Left ventricle myocardium inferior (tissue), 1 donor: ENCODE measurements at regions not wholly inside any gene's neighbourhood (a gene's known extent, or its start where the extent isn't known, plus 50 kb on each side); places are given as distances from the start of the nearest gene placed in this dataset.

Source experiments
- DNase-seq: peaks from one replicate; pipeline ENCODE4 v3.0.0-alpha.2; 2020
- H3K27ac ChIP-seq: fragments of 200-600 bp; replicated peaks from 2 replicates; pipeline ENCODE4 v1.8.0; 2021
- H3K27me3 ChIP-seq: fragments of 200-600 bp; 2 replicates; pipeline ENCODE4 v1.8.0; 2021; ENCODE audit warnings: low read depth
- H3K36me3 ChIP-seq: fragments of 200-600 bp; 2 replicates; pipeline ENCODE4 v1.8.0; 2021
- H3K4me1 ChIP-seq: fragments of 200-600 bp; 2 replicates; pipeline ENCODE4 v1.8.0; 2021
- H3K4me3 ChIP-seq: fragments of 200-600 bp; 2 replicates; pipeline ENCODE4 v1.8.0; 2021; ENCODE audit warnings: mild to moderate bottlenecking, moderate library complexity
- H3K9me3 ChIP-seq: fragments of 200-600 bp; replicated peaks from 2 replicates; pipeline ENCODE4 v1.8.0; 2021
- intact Hi-C: fragments of 100-400 bp; cut with micrococcal nuclease; formaldehyde crosslinking; loops from one replicate; pipeline ENCODE4 v1.11.0; 2022
- TF ChIP-seq, protein P1 (sequence below): fragments of 200-600 bp; IDR thresholded peaks from 2 replicates; pipeline ENCODE4 v1.8.0; 2021; ENCODE audit warnings: antibody characterized with exemption, mild to moderate bottlenecking, borderline replicate concordance
- donor health status: DM: no; HTN: yes; CAD: no; lungs with severe emphysema.

DNA sequence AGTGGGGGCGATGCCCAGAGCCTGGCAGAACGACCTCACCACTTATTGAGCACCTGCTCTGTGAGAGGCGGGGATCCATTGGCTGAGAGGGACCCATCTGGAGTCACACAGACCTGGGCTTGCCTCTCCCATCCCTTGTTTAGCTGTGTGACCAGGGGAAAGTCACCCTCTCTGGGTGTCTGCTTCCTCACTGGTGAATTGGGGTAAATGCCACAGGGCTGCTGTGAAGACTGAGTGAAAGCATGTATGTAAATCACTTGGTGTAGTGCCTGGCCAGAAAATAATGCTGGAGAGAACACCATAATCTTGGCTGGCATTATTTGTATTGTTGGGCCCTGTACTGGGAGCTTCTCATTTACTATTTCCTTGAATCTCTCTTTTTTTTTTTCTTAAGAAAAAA is 83.4 kb upstream of the PRL start:
- Histone ChIP-seq H3K4me1 (no peaks in the 10 kb centered on the region), H3K27me3 (no peaks in the 10 kb centered on the region), H3K27ac (no peak overlapping the region), H3K36me3 (no peaks in the 10 kb centered on the region), H3K9me3 (peaks cover 8% of the 10 kb centered on the region), H3K4me3 (no peak overlapping the region)
- TF ChIP-seq, protein P1, sequence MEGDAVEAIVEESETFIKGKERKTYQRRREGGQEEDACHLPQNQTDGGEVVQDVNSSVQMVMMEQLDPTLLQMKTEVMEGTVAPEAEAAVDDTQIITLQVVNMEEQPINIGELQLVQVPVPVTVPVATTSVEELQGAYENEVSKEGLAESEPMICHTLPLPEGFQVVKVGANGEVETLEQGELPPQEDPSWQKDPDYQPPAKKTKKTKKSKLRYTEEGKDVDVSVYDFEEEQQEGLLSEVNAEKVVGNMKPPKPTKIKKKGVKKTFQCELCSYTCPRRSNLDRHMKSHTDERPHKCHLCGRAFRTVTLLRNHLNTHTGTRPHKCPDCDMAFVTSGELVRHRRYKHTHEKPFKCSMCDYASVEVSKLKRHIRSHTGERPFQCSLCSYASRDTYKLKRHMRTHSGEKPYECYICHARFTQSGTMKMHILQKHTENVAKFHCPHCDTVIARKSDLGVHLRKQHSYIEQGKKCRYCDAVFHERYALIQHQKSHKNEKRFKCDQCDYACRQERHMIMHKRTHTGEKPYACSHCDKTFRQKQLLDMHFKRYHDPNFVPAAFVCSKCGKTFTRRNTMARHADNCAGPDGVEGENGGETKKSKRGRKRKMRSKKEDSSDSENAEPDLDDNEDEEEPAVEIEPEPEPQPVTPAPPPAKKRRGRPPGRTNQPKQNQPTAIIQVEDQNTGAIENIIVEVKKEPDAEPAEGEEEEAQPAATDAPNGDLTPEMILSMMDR, result no peak
- intact Hi-C loops, result no loop called here
- no peak for DNase-seq

DNA sequence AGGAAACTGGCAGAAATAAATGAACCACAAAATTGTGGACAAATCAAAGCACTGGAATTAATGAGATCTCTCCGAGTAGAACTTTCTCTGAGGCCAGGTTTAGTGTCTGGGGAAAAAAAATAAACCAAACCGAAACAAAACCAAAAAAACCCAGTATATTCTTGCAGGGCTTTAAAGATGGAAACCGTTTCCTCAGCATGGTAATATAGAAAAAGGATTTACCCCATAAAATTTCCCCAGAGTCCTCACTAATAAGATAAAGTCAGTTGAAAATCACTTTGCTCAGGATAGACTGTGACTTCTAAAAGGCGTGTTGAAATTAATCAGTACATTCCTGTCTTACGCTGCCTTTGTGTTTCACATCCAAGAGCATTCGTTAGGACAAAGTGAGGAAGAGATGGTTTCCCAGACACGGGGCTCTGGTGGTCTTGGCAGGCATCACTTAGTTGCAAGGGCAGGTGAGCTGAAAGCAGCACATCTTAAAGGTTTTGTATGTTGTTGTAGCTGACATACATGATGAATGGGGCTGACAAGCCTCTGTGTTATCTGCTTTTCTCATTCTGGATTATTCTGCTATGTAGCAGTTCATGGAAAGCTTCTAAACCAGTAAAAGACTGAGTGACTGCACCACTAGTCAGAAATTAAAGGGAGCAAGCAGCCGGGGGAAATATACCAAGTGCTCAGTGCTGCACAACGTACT is 85.2 kb upstream of the PRL start:
- no peaks in the 10 kb centered on the region for H3K36me3 ChIP-seq
- H3K9me3 ChIP-seq, result peaks cover 12% of the 10 kb centered on the region
- DNase-seq, result no peak
- H3K4me1 ChIP-seq, result no peaks in the 10 kb centered on the region
- no peak overlapping the region for H3K27ac ChIP-seq
- TF ChIP-seq, protein P1, result no peak
- intact Hi-C loops, result no loop called here
- H3K27me3 ChIP-seq, result no peaks in the 10 kb centered on the region
- H3K4me3 ChIP-seq, result no peak overlapping the region

DNA sequence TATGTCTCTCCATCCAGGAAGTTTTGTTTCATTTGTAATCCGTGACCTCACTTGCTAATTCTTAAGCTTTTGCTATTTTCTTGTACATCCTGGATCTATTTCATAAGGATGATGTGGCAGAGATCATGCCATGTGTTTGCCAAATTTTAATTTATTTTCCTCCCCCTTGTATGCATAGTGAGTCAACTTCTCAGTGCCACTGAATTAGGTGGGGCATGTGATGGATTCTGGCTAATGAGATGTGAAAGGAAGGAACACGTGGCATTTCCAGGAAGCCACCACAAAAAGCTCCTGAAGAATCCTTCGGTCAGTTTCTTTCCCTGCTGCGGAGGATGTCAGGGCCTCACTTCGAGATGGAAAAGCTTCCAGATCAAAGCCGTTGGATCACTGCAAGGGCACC is 86.2 kb upstream of the PRL start:
- intact Hi-C loops, result no loop called here
- no peak overlapping the region for H3K4me3 ChIP-seq
- no peaks in the 10 kb centered on the region for H3K4me1 ChIP-seq
- H3K9me3 ChIP-seq, result peaks cover 18% of the 10 kb centered on the region
- no peaks in the 10 kb centered on the region for H3K27me3 ChIP-seq
- no peaks in the 10 kb centered on the region for H3K36me3 ChIP-seq
- no peak overlapping the region for H3K27ac ChIP-seq
- TF ChIP-seq, protein P1, result no peak
- no peak for DNase-seq

DNA sequence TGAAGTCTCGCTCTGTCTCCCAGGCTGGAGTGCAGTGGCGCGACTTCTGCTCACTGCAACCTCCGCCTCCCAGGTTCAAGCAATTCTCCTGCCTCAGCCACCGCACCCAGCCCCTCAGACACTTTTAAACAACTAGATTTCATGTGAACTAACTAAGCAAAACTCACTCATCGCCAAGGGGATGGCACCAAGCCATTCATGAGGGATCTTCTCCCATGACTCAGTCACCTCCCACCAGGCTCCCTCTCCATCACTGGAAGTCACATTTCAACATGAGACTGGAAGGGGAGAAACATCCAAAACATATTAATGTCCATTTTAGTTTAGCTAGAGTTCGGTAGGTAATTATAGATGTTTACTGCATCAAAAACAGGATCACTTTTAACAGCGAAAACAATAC is 95.9 kb upstream of the PRL start:
- no peak for DNase-seq
- Histone ChIP-seq H3K4me3 (no peak overlapping the region), H3K27ac (no peak overlapping the region), H3K36me3 (no peaks in the 10 kb centered on the region), H3K27me3 (no peaks in the 10 kb centered on the region), H3K9me3 (peaks cover 12% of the 10 kb centered on the region), H3K4me1 (no peaks in the 10 kb centered on the region)
- intact Hi-C loops, result no loop called here
- TF ChIP-seq, protein P1, result no peak

DNA sequence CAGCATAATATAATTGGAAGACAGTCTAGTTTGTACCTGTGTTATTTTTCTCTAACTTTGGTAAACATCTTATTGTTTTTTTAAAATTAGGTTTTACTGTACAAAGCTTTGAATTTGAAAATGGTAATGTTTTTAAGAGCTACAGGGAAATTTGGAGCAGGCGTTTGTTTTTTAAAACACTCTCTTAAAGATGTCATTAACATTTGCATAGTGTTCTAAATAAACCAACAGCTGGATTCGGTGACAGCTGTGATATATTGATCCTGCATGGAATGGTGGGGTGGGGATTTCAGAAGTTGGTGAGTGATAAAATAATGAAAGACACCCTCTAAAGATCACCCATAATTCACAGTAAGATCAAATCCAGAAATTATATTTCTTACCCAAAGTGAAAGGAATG is 97.9 kb upstream of the PRL start:
- H3K4me1 ChIP-seq, result no peaks in the 10 kb centered on the region
- TF ChIP-seq, protein P1, result no peak
- no peaks in the 10 kb centered on the region for H3K36me3 ChIP-seq
- no peaks in the 10 kb centered on the region for H3K9me3 ChIP-seq
- H3K27me3 ChIP-seq, result no peaks in the 10 kb centered on the region
- intact Hi-C loops, result no loop called here
- no peak for DNase-seq
- H3K27ac ChIP-seq, result no peak overlapping the region
- H3K4me3 ChIP-seq, result no peak overlapping the region

DNA sequence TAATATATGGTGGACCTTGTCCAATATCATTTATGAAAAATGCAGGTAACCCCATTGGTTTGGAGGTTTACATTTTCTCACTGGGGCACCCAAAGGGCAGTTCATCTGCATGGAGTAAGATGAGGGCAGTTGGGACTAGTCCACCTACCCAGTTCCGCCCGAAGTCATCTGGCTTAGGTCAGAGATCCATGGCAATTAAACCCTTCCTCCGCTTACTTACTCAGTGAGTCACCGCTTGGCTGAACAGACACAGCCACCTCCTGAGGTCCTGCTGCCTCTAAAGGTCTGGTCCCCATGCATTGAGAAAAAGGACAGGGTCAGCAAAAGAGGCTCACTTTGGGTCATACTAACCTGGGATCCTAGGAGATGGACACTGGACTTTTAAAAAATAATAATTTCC is 102.9 kb upstream of the PRL start:
- Histone ChIP-seq H3K36me3 (no peaks in the 10 kb centered on the region), H3K4me3 (no peak overlapping the region), H3K27me3 (no peaks in the 10 kb centered on the region), H3K9me3 (no peaks in the 10 kb centered on the region), H3K4me1 (no peaks in the 10 kb centered on the region), H3K27ac (no peak overlapping the region)
- TF ChIP-seq, protein P1, result no peak
- DNase-seq, result no peak
- intact Hi-C loops, result no loop called here
